Glomerular visceral epithelial cell (primary cell): ENCODE measurements at regions not wholly inside any gene's neighbourhood (a gene's known extent, or its start where the extent isn't known, plus 50 kb on each side); places are given as distances from the start of the nearest gene placed in this dataset.
A peak's percentile ranks its signal among the peaks of the same experiment; 100 is the strongest.
"Not testable (repeated sequence)": the region's sequence is repeated elsewhere in the genome, so short reads cannot be mapped to it uniquely, and the experiment has no call there.

Experiments used
- DNase-seq: peaks from one replicate; pipeline ENCODE4 v3.0.0-alpha.2; 2016; ENCODE audit errors: extremely low spot score

- DNase-seq, result no peak
Observed at GRCh38 chr14:83908419-83908818, 1621.5 kb upstream of the FLRT2 start.

DNA sequence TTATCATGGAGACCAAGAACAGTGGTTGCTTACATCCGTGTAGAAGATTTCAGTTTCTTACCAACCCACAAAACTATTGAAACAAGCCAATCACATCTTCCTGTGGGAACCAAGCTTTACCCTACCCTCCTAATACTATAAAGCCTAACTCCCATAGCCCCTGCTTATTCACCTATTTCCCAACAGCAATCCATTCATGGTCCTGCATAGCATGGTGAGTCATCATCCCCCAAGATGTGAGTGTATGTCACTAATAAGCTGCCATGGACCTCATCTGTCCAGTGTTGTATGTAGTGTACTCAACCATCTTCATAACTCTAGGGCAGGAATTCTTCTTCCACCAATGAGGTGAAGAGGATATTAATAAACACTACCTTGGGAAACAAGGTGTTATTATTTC, 1620.4 kb upstream of the FLRT2 start:
- peak; percentile 1 for DNase-seq

DNA sequence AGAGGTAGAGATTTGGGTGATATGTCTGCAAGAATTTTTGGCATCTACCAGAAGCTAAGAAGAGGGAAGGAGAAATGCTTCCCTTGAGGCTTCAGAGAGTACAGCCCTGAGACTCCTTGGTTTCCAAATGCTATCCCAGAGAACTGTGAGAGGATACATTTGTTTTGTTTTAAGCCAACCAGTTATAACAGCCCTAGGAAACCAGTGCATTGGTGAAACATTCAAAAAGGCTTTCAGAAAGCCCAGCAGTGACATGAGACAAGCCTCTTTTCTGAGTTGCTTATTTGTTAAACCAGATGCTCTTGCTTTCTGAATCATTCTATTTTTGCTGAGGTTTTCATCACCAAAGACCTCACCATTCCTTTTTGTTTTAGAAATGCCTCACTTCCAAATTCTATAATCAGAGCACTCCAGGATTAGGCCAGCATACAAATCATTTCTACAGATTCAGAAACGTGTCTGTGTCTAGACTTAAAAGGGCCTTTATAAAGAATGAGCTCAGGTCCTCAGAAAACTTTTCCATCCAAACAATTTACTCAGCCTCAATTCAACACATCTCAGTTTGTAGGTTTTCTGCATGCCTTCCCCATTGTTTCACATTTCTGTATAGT, 1617.8 kb upstream of the FLRT2 start:
- no peak for DNase-seq

DNA sequence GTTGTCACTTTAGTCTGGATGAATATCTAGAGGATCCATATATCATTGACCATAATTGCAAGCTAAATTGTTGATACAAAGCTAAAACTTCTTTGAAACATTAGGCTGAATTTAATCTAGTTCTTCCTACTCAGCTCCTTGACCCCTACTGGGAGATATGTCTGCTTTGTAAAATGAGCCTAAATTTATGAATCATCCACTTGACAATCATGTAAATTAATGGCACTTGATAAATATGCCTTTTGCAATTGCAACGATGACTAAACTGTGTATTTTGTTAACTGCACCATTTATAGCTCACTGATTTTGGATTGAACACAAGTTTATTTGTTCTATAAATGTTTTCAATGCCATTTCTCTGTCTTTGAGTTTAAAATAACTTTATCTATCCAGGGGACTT, 1616.5 kb upstream of the FLRT2 start:
- no peak for DNase-seq

DNA sequence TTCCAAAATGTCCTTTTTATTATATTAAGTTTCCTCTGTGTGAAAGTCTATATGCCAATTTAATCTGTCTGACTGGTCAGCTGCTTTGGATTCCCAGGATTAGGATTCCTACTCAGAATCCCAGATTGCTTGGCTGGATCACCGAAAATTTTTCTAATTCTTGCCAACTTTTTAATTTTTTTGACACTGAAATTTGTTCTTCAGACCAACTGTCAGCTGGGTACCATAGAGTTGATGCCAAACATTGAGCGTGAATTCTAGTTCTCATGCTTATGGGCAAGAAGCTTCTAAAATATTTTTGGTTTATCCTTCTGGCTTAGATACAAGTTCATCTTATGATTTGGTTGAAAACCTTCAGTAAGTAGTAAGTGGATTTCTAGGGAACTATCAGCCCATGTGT, 1611.4 kb upstream of the FLRT2 start:
- no peak for DNase-seq

- DNase-seq, result not testable (repeated sequence)
Observed at GRCh38 chr14:83919675-83920074, 1610.3 kb upstream of the FLRT2 start.

GRCh38 chr14:83923842-83924241, 1606.1 kb upstream of the FLRT2 start:
- no peak for DNase-seq

GRCh38 chr14:83924259-83924658, 1605.7 kb upstream of the FLRT2 start:
- no peak for DNase-seq

GRCh38 chr14:83940253-83940652, 1589.7 kb upstream of the FLRT2 start:
- DNase-seq, result no peak

GRCh38 chr14:83958359-83958758, 1571.6 kb upstream of the FLRT2 start:
- DNase-seq, result no peak

DNA sequence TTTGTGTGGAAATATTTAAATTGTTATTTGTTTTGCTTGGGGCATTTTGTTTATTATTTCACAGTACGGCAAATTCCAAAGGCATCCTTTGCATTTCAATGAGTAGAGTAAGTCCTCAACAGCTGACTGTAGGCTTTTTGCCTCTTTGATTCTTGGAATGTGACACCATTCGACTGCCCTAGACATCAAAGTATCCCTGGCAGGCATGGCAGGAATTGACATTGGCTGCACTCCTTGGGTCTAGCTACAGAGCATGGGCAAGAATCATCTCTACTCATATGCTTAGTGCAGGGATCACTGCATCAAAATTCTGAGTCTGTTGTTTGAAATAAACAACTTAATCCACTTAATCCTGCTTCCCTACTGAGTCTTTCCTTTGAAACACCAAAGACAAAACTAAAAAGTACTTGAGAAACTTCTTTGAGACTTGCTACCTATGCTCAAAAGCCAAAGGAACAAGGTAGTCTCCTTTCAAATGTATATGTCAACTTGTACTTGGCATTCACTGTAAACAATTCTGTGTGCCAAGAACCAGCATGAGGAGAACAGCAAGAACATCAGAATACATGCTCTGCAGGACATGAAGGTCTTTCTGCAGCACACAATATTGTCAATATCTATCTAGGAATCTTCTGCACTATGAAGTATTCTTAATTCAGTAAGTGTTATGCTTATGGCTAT, 1569.0 kb upstream of the FLRT2 start:
- DNase-seq, result no peak

DNA sequence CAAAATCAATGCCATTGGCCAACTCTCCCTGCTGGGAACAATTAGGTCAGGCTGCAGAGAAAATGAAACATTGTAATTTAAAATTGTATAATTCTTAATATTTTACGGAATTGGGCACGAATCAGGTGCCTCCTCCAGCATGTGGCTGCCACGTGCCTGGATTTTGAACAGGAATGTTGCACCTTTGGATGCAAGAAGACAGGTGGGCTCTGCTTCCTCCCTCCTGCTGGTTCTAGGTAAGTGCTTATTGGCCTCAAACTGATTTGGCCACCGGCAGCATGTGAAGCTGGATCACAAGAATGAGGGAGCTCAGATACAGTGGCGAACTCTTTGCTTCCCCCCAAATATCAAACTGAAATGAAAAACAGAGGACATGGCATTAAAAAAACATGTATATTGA, 1559.9 kb upstream of the FLRT2 start:
- no peak for DNase-seq

GRCh38 chr14:83972631-83973030, 1557.3 kb upstream of the FLRT2 start:
- no peak for DNase-seq

- DNase-seq, result no peak
Observed at GRCh38 chr14:83974647-83975163, 1555.2 kb upstream of the FLRT2 start.

DNA sequence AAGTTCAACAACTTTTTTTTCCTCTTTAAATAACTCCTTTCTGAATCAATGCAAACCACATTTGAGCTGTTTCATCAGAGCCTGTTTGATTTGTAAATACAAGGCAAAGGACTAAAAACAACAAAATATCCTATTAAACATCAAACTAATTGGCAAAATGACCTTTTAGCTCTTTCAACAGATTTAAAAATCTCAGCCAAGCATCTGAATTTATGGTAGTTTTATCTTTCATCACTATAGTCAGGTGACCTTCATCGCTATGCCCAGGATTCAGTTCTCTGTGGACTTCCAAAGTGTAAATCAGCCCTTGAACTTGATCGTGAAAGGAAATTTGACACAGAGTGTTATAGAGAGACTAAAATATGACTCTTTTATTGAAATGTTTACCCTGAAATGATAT, 1554.5 kb upstream of the FLRT2 start:
- DNase-seq, result no peak

DNA sequence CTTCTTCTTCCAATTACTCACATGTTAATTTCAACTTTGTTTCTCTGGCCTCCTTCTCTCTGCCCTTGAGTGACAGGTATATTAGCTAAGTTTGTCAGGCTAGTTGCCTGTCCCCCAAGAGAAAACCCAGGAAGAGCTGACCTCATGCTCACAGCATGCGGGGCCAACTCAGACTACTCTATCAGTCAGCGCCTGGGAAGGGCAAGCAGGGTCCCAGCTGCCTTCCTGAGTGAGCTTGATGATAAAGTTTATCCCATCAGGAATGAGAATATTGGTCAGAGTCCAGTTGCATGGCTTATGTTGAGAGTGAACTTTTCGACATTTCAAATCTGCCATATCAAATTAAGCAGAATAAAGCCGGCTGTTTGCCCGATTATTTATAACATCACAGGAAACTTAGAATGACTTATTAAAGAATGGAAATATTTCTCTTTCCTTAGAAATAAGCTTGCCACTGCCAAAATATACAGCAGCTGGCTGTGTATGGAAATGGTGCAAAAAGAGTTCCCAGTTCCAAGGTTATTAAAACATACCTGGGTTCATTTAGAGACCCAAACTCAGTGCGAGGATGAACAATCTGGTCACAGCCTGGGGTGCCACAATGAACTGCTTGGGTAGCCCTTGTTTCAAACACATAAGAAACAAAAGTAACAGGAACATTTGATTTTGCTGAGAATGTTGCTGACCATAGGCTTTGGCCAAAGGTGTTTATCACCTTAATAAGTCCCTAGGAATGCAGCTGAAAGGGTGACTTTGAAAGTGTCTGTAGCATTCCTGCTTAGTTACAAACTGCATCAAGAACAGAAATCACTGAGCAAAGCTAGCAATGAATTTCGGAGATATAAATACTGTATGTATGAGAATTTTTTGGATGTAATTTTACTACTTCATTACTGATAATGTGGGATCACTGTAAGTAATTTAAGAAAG, 1553.8 kb upstream of the FLRT2 start:
- DNase-seq, result no peak

DNA sequence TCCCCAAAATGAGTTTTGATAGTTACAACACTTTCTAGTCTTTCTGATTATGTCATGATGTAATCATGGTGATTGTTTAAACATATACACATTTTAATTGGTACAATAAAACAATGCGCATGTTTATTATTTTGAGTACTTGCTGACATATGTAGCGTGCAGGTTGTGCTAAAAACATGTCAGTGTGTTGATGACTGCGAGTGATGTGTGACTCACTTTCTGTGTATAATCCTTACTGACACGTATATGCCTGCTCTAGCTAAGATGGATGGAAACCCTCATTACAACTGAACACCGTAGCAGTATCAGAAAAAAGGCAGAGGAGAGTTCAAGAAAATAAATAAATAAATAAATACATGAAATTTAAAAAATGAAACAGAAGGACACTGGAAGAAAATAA, 1552.4 kb upstream of the FLRT2 start:
- DNase-seq, result no peak

GRCh38 chr14:83981676-83982258, 1548.2 kb upstream of the FLRT2 start:
- DNase-seq, result not testable (repeated sequence)

DNA sequence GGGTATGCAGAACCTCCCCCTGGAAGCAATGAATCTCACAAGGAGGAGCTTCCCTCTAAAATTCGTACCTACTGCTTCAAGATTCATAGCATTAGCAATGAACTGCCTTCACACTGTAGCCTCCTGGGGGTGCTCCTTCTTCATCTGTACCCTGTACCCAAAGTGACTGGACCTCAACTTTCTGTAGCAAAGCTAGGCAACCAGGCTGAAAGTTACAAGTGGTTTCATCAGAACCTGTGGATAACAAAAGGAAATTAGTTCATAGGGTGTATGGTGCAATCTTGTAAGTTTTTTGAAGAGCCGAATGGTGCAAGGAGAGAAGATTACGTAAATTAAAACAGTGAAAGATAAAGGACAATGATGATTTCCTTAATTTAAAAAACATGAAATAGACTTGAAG, 1541.7 kb upstream of the FLRT2 start:
- no peak for DNase-seq

DNA sequence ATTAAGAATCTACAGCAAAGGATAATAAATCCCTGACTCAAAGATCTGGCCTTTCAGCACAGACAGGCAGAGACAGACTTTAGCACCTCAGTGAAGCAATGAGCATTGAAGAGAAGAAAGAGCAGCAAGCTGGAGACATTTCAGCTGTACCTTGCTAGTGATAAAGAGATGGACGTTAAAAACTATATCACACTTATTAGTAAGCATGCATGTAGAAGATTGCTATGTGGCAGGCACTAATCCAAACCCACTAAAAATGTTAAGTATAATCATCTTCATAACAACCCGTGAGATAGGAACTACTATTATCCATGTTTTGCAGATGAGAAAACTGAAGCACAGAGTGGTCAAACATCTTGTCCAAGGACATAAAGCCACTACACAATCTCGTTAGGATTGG, 1538.3 kb upstream of the FLRT2 start:
- DNase-seq, result no peak

- peak; percentile 33 for DNase-seq
Observed at GRCh38 chr14:83992857-83993256, 1537.1 kb upstream of the FLRT2 start.

DNA sequence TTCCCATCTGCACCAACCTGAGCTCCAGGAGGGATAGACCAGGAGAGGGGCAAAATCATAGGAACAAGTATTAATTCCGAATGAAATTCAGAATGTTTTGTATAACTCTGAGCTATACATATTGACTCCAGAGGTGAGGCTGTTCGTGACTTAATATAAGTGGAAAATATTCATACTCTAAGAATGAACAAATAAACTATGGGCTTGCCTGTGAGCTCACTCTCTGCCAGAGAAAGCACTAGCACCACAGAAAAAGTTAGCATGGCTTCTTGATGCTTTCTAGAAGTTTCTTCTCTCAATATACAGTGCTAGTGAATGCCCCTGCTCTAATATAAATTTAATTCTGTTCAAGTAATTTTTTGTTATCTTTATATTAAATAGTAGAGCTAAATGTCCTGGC, 1536.4 kb upstream of the FLRT2 start:
- no peak for DNase-seq
